ENCODE measurements at regions not wholly inside any gene's neighbourhood (a gene's known extent, or its start where the extent isn't known, plus 50 kb on each side); places are given as distances from the start of the nearest gene placed in this dataset.
"Not testable (repeated sequence)": the region's sequence is repeated elsewhere in the genome, so short reads cannot be mapped to it uniquely, and the experiment has no call there.

DNA sequence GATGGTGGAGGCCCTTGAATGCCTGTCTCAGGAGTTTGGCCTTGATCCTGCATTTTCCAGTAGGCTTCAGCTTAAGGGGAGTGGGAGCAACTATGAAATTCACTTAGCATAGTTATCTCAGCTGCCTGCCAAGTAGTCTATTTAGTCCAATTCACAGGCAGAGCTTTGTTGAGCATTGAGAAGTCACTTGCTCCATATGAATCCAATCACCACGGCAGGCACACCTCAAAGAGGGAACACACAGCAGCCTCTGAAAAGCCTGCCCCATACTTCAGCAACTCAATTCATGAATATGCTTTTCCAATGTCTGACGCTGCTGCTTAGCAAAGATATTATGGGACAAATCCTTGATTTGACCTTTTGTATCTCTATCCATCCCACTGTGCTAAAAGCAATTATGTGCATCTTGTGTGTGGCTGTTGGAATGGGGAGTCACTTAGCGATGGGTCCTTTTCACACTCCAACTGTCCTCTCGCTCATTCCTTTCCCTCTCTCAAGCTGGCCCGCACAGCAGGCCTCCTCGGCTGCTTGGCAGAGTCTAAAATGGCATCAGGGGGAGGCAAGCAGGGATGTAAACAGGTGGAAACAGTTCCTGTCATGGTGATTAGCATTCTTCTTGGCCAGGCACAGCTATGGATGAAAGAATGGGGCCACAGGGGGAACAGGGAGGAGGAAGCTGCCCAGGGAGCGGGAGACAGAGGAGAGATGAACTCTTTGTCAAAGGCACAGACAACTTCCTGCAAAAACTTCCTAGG lies 56.0 kb upstream of the LRPPRC start:
- no peak for DNase-seq

DNA sequence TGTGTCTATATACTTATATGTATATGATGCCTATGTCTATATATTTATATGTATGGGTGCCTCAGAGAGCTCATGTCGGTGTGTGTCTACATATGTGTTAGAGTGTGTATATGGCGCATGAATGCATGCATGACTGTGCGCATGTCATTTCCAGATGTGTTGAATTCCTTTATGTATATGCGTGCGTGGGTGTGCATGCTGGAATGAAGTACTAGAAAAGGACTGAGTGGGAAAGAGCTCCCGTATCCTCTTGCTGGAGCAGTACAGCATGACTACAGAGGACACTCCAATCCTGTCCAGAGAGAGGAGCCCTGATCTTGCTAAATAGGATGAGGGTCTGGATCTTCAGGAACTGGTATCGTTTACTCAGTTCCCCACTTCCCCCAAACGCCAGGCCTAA lies 56.8 kb upstream of the LRPPRC start:
- no peak for DNase-seq

DNA sequence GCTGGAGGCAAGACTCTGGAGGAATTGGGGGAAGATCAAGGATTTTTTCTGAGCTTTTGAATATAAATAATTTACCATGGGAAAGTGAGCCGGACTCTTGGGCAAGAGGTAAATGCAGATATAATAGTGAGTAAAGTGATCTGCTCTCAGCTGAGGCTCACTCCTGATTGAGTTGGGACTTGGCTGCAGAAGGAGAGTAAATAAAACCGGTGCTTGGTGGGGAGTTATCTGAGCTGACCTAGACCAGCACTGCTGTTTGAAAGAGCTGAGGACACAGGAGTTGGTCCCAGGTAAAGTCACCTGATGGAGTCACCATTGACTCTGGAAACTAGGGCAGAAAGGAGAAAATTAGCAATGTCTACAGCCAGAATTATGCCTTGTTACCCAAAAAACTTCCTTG lies 57.3 kb upstream of the LRPPRC start:
- no peak for DNase-seq

GRCh38 chr2:44053456-44053855 lies 57.7 kb upstream of the LRPPRC start:
- DNase-seq = no peak

DNA sequence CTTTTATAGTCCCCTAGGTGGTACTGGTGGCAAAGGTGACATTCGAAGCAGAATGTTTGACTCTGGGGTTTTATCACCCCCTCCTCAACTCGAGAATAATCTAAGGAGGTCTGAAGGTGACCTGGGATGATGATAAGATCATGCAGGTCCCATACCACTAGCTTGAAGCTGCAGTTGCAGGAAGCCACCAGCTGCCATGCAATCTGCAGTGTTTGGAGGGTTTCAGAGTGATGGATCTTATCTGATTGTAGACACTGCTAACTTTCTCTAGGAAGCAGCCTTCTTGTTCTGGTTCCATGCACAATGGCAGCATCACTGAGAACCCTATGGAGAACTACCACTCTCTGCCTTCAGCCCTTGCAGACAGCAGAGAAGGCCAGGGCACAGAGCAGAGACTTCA lies 59.4 kb upstream of the LRPPRC start:
- no peak for DNase-seq

GRCh38 chr2:44055664-44056063 lies 59.9 kb upstream of the LRPPRC start:
- DNase-seq = no peak

DNA sequence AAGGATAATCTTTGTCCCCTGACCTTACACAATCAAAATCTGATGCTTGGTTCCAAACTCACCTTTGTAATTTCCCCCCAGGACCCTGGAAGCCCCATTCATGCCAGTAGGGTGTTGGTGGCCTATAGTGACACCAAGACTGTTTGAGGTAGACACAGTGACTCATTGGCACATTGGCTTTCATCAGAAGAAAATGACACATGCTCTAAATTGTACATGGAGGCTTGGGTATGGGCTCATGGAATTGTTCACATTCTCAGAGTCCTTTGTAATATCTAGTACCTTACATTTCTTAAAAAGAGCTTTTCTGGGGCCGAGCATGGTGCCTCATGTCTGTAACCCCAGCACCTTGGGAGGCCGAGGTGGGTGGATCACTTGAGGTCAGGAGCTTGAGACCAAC lies 61.2 kb upstream of the LRPPRC start:
- DNase-seq = no peak

DNA sequence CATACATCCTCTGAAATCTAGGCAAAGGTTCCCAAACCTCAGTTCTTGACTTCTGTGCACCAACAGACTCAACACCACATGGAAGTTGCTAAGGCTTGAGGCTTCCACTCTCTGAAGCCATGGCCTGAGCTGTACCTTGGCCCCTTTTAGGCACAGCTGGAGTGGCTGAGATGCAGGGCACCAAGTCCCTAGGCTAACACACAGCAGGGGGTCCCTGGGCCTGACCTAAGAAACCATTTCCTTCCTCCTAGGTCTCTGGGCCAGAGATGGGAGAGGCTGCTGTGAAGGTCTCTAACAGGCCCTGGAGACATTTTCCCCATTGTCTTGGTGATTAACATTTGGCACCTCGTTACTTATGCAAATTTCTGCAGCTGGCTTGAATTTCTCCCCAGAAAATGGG lies 64.5 kb upstream of the LRPPRC start:
- not testable (repeated sequence) for DNase-seq

DNA sequence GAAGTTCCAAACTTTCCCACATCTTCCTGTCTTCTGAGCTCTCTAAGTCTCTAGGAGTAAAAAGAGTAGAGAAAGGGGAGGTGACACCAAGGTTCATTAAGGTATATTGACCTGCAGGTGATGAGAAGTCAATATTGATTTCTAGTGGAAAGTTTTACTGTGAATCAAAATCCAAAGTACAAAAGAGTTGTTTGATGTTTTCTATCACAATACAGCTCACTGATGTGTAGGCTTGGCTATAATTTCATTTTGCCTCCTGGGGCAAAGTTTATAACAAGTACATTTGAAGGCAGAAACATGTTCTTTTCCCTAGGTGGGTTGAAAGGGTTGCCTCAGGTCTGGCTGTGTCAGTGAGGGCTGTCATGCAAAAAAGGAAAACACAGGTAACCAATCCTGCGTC lies 65.2 kb upstream of the LRPPRC start:
- DNase-seq = no peak

DNA sequence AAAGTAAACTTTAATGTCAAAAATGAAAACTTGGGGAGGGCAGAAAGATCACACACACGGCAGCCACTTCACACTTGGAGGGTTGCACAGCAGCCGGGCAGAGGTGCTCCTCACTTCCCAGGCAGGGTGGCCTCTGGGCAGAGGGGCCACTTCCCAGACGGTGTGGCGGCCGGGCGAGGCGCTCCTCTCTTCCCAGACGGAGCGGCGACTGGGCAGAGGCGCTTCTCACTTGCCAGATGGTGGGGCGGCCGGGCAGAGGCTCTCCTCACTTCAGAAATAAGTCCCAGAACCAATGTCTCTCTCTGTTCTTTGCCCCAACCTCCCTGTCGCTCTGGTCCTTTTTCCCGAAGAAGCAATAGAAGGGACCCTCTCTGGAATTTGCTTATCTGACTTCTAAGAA lies 65.7 kb upstream of the LRPPRC start:
- no peak for DNase-seq

- DNase-seq = no peak
Measured at GRCh38 chr2:44061876-44062275, 66.1 kb upstream of the LRPPRC start.

DNA sequence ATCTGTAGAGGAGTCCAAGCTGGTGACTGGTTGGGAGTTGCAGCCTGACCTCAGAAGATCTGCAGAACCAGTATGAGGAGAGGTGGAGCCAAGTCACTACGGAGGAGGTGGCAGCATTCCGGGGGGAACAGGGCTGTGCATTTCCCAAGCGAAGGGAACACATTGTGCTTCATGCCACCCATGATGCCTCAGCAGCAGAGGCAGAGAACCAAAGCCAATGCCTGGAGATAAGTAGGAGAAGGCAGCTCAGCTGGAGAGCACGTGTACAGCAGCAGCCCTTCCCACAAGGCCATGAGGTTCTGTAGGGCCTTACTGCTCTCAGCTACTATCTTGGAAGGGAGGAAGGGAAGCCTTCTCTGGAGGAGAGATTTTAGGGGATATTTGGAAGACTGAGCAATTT lies 67.2 kb upstream of the LRPPRC start:
- DNase-seq = no peak

DNA sequence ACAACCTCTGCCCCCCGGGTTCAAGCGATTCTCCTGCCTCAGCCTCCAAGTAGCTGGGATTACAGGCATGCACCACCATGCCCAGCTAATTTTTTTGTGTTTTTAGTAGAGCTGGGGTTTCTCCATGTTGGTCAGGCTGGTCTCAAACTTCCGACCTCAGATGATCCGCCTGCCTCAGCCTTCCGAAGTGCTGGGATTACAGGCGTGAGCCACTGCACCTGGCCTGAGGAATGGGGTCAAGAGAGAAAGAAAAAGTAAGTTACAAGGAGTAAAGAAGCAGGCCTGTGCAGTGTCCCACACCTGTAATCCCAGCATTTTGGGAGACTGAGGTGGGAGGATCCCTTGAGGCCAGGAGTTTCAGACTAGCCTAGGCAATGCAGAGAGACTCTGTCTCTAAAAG lies 68.5 kb upstream of the LRPPRC start:
- DNase-seq = not testable (repeated sequence)

GRCh38 chr2:44067012-44067790 lies 71.4 kb upstream of the LRPPRC start:
- DNase-seq = not testable (repeated sequence)

DNA sequence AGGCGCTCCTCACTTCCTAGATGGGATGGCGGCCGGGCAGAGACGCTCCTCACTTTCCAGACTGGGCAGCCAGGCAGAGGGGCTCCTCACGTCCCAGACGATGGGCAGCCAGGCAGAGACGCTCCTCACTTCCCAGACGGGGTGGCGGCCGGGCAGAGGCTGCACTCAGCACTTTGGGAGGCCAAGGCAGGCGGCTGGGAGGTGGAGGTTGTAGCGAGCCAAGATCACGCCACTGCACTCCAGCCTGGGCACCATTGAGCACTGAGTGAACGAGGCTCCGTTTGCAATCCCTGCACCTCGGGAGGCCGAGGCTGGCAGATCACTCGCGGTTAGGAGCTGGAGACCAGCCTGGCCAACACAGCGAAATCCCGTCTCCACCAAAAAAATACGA lies 72.0 kb upstream of the LRPPRC start:
- DNase-seq = not testable (repeated sequence)

DNA sequence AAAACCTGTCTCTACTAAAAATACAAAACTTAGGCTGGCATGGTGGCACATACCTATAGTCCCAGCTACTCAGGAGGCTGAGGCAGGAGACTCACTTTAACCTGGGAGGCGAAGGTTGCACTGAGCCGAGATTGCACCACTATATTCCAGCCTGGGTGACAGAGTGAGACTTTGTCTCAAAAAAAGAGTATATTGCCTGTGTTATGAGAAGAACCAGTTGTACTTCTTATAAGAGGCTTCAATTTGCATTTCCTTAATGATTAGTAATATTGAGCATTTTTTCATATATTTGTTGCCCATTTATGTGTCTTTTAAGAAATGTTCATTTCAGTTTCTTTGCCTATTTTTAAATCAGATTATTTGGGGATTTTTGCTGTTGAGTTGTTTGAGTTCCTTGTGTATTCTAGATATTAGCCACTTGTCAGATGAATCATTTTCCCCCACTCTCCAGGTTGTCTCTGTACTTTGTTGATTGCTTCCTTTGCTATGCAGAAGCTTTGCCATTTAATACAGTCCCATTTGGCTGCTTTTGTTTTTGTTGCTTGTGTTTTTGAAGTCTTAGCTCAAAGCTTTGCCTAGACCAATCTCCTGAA lies 75.8 kb upstream of the LRPPRC start:
- no peak for DNase-seq

- not testable (repeated sequence) for DNase-seq
Measured at GRCh38 chr2:44073667-44074066, 77.9 kb upstream of the LRPPRC start.

GRCh38 chr2:44074795-44075194 lies 79.0 kb upstream of the LRPPRC start:
- not testable (repeated sequence) for DNase-seq

- no peak for DNase-seq
Measured at GRCh38 chr2:44075541-44075940, 79.8 kb upstream of the LRPPRC start.

DNA sequence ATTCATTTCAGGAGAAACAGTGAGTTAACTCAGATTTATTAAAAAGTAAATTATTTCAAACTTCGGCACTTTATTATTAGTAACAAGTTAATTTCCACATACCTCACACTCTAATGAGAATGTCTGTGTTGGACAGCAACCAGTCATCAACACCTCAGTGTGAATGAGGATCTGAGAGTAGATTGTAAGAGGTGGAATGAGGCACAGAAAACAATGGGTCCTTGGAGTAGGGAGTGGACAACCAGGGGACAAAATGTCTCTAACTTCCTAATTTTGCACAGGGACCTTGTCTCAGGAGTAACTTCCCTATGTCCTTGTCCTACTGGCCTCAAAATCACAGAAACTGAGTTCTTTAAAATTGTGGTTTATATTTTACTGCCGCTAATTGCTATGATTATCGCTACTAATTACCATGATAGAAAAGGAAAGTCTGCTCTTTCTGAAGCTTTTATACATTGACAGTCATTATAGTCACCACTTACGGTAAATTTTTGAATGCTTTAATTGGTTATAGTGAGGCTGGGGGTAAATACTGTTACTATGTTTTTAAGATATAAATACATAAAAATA lies 82.2 kb upstream of the LRPPRC start:
- DNase-seq = no peak

DNA sequence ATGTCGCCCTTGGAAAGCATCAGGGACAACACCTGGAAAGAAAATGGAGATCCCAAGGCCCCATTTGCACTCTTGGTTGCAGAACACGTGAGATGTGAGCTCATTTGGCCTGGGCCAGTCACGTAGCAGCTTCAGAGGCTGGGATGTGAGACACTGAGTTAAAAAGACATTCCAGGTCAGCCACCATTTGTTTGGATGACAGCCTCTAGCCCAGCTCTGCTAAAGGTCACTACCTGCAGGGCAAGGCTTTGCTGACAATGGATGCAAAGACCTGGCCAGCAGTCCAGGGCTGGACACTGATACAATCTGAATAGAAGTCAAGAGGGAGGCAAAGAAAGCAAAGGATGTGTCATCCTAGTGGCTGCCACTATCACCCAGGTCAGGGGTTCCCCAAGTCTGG lies 83.9 kb upstream of the LRPPRC start:
- no peak for DNase-seq

DNA sequence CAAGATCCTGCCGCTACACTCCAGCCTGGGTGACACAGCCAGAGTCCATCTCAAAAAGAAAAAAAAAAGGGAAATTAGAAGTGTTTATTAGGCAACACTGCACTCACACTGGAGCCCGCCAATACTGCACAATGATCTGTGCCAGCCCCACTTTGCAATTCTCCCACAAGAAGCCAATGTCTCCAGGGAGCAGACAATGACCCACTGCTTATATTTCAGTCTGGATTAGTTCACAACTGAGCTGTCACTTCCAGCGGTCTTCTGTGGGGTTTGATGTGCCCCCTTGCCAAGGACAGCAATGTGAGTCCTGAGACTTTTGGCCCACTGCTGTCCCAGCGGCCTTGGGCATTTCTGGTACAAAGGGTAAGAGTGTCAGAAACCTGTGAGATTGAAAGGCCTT lies 85.6 kb upstream of the PPM1B start:
- no peak for DNase-seq

- no peak for DNase-seq
Measured at GRCh38 chr2:44084850-44085249, 83.8 kb upstream of the PPM1B start.

DNA sequence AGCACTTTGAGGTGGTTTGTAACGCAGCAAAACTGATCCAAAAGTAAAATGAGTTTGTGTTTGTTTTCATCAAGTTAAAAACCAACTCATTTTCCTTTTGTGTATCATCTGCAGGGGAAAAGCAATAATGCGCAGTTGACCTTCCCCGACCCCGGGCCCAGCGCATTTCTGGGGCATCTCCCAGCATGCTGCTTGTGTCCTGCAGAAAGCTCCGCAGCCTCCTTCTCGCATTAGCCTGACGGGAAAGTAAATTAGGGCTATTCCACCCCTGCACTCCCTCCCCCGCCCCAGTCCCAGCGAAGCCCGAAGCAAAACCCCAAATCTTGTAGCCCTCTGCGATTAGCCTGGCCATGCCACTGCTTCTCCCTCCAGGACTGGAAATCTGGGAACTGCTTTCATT lies 82.0 kb upstream of the PPM1B start:
- no peak for DNase-seq

All from stimulated activated CD8-positive, alpha-beta memory T cell treated with anti-CD3 and anti-CD28 coated beads, Interleukin-4, amount 100 ng/mL, for 48 hours (primary cell).